HEK293 (cell line): ENCODE measurements at regions not wholly inside any gene's neighbourhood (a gene's known extent, or its start where the extent isn't known, plus 50 kb on each side); places are given as distances from the start of the nearest gene placed in this dataset.

ENCODE experiments used
- SP7 ChIP-seq: fragments of 450-650 bp; formaldehyde crosslinking; IDR thresholded peaks from 2 replicates; pipeline ENCODE4 v1.5.1; 2016; ENCODE audit warnings: missing biosample characterization, missing genetic modification characterization
- ZNF548 ChIP-seq: fragments of 450-650 bp; formaldehyde crosslinking; IDR thresholded peaks from 2 replicates; pipeline ENCODE4 v1.5.1; 2016; ENCODE audit warnings: missing biosample characterization, missing genetic modification characterization

- no peak for TF ChIP-seq SP7
- TF ChIP-seq ZNF548 (tag by site-specific recombination) = no peak
These were observed 273.7 kb upstream of the KYNU start for GRCh38 chr2:142603759-142604158.
